Endothelial cell of umbilical vein (primary cell): ENCODE measurements at regions not wholly inside any gene's neighbourhood (a gene's known extent, or its start where the extent isn't known, plus 50 kb on each side); places are given as distances from the start of the nearest gene placed in this dataset.

ENCODE experiments used
- BruUV-seq: library from RNA; stranded (reverse); fragments of 400-500 nt; replicated peaks from 2 replicates; lab custom pipeline; 2021; lab: Mats Ljungman, UMichigan
- CTCF ChIA-PET: fragments of 300-600, 350-600 bp; sonication (Branson Sonifier 250); formaldehyde crosslinking; loops from one replicate; lab custom pipeline; 2021; ENCODE audit warnings: antibody characterized with exemption, inconsistent platforms; lab: Charles Lee
- POLR2A ChIA-PET: fragments of 300-600, 350-600 bp; sonication (Branson Sonifier 250); formaldehyde crosslinking; loops from one replicate; lab custom pipeline; 2021; ENCODE audit warnings: antibody characterized with exemption, inconsistent platforms; lab: Charles Lee
- DNase-seq: peaks from one replicate; pipeline ENCODE4 v3.0.0-alpha.2; 2011; ENCODE audit warnings: low read depth, low spot score
- FAIRE-seq: peaks from 2 replicates; lab custom pipeline; 2011; peaks lifted over from hg19 to GRCh38; lab: Jason Lieb, UNC
- H2AFZ ChIP-seq: 2 replicates; pipeline ENCODE4 v1.6.0; 2012; ENCODE audit warnings: low read depth, low read length, control low read depth, inconsistent platforms
- H3K27ac ChIP-seq: 2 replicates; pipeline ENCODE4 v1.5.1; 2011; ENCODE audit warnings: low read depth, mild to moderate bottlenecking, control low read depth, low read length, moderate library complexity; ENCODE audit not compliant: insufficient read depth
- H3K27me3 ChIP-seq, 2 experiments: 2 replicates each; pipeline versions ENCODE4 v1.6.0 to v1.6.1; 2011; ENCODE audit warnings: low read length in 2 of 2, mixed read lengths in 1 of 2; ENCODE audit not compliant: control insufficient read depth in 2 of 2, insufficient read depth in 2 of 2
- H3K36me3 ChIP-seq, 2 experiments: 2 replicates in 1 of 2; 3 replicates in 1 of 2; pipeline ENCODE4 v1.5.1; 2011; ENCODE audit warnings: low read length in 2 of 2, mild to moderate bottlenecking in 1 of 2, moderate library complexity in 1 of 2; ENCODE audit not compliant: control insufficient read depth in 2 of 2, insufficient read depth in 2 of 2; ENCODE audit errors: extremely low read depth in 1 of 2
- H3K4me1 ChIP-seq: 3 replicates; pipeline ENCODE4 v1.5.1; 2011; ENCODE audit warnings: mild to moderate bottlenecking, low read length; ENCODE audit not compliant: control insufficient read depth, insufficient read depth; ENCODE audit errors: extremely low read depth
- H3K4me2 ChIP-seq: 2 replicates; pipeline ENCODE4 v1.6.1; 2011; ENCODE audit warnings: low read length, control low read depth, mixed read lengths; ENCODE audit not compliant: insufficient read depth
- H3K4me3 ChIP-seq, 3 experiments: fragments of 200-600 bp in 1 of 3; sonication (generic), shearing (Covaris generic) in 1 of 3; replicated peaks in 1 of 3; 2 replicates each; pipeline ENCODE4 v1.5.1; 2011 to 2016; ENCODE audit warnings: control low read depth in 3 of 3, low read length in 3 of 3, mild to moderate bottlenecking in 2 of 3, inconsistent platforms in 1 of 3, low read depth in 1 of 3, moderate library complexity in 1 of 3; ENCODE audit not compliant: insufficient read depth in 1 of 3
- H3K79me2 ChIP-seq: 2 replicates; pipeline ENCODE4 v1.6.0; 2012; ENCODE audit warnings: low read length, inconsistent platforms; ENCODE audit not compliant: control insufficient read depth, insufficient read depth
- H3K9ac ChIP-seq: replicated peaks from 2 replicates; pipeline ENCODE3; 2011; ENCODE audit warnings: low read length, control low read depth; ENCODE audit not compliant: insufficient read depth; ENCODE audit errors: extremely low read depth
- H3K9me1 ChIP-seq: replicated peaks from 3 replicates; pipeline ENCODE4 v1.6.0; 2011; ENCODE audit warnings: mild to moderate bottlenecking, low read length; ENCODE audit not compliant: control insufficient read depth, insufficient read depth; ENCODE audit errors: extremely low read depth
- H3K9me3 ChIP-seq: replicated peaks from 2 replicates; pipeline ENCODE4 v1.5.1; 2012; ENCODE audit warnings: low read length, inconsistent platforms; ENCODE audit not compliant: control insufficient read depth, insufficient read depth
- H4K20me1 ChIP-seq: replicated peaks from 2 replicates; pipeline ENCODE3; 2011; ENCODE audit warnings: mild to moderate bottlenecking, low read length; ENCODE audit not compliant: control insufficient read depth, insufficient read depth; ENCODE audit errors: extremely low read depth
- CTCF ChIP-seq, 2 donors: IDR thresholded peaks; 1 replicate in 1 of 2; 2 replicates in 1 of 2; pipeline ENCODE4 v1.5.1; 2011; ENCODE audit warnings: low read length in 2 of 2, mild to moderate bottlenecking in 2 of 2, moderate library complexity in 2 of 2, control low read depth in 1 of 2, inconsistent platforms in 1 of 2, low read depth in 1 of 2; ENCODE audit not compliant: insufficient read depth in 1 of 2; ENCODE audit errors: extremely low read depth in 1 of 2
- EZH2 ChIP-seq: IDR thresholded peaks from 2 replicates; pipeline ENCODE4 v1.6.1; 2012; ENCODE audit warnings: borderline replicate concordance, low read depth, mild to moderate bottlenecking, moderate library complexity, low read length, inconsistent platforms; ENCODE audit not compliant: severe bottlenecking
- FOS ChIP-seq: IDR thresholded peaks from 2 replicates; pipeline ENCODE4 v1.6.1; 2011; ENCODE audit warnings: mild to moderate bottlenecking, low read length, moderate library complexity, borderline replicate concordance; ENCODE audit not compliant: insufficient read depth
- GATA2 ChIP-seq: IDR thresholded peaks from 2 replicates; pipeline ENCODE4 v1.7.0; 2011; ENCODE audit warnings: low read depth, mild to moderate bottlenecking, moderate library complexity, mixed read lengths, low read length; ENCODE audit not compliant: insufficient read length, insufficient read depth
- JUN ChIP-seq: IDR thresholded peaks from 2 replicates; pipeline ENCODE4 v1.6.1; 2011; ENCODE audit warnings: borderline replicate concordance, low read depth; ENCODE audit not compliant: insufficient read length, insufficient read depth
- MAX ChIP-seq: IDR thresholded peaks from 2 replicates; pipeline ENCODE4 v1.6.1; 2011; ENCODE audit not compliant: insufficient read depth, insufficient read length
- MYC ChIP-seq: IDR thresholded peaks from one replicate; pipeline ENCODE4 v1.6.1; 2011; ENCODE audit warnings: mild to moderate bottlenecking, low read depth, low read length
- POLR2A ChIP-seq: IDR thresholded peaks from 2 replicates; pipeline ENCODE4 v1.6.1; 2012; ENCODE audit warnings: low read depth, mild to moderate bottlenecking, control low read depth, low read length
- POLR2AphosphoS5 ChIP-seq: IDR thresholded peaks from 2 replicates; pipeline ENCODE4 v1.6.1; 2012; ENCODE audit warnings: low read depth, mild to moderate bottlenecking, control low read depth, low read length, moderate library complexity; ENCODE audit not compliant: insufficient read depth
- dilution Hi-C: fragments of 300-500 bp; cut with MboI; formaldehyde crosslinking; loops from one replicate; pipeline ENCODE4 v1.15.0; 2019; ENCODE audit warnings: low sequenced_read_pairs; ENCODE audit not compliant: extremely low pct_ligation_motif_present
- intact Hi-C: fragments of 100-400 bp; cut with micrococcal nuclease; formaldehyde crosslinking; loops from one replicate; pipeline ENCODE4 v1.10.0; 2022

GRCh38 chr5:13179407-13180087 is 764.9 kb downstream of the DNAH5 start:
- intact Hi-C loops: no loop called here

GRCh38 chr5:13143630-13144029 is 800.9 kb downstream of the DNAH5 start:
- ChIA-PET POLR2A (no interaction called here), CTCF (no interaction called here)
- dilution Hi-C loops (no loop called here), intact Hi-C loops (no loop called here)
- no peak overlapping the region for H3K4me2 ChIP-seq
- H3K9me1 ChIP-seq: no peaks in the 10 kb centered on the region
- TF ChIP-seq MAX (no peak), MYC (no peak), FOS (no peak), JUN (no peak), EZH2 (no peak), CTCF (IDR thresholded peaks at IDR 0.05; ENCODE audit: extremely low read depth in 1 of 2, insufficient read depth in 1 of 2, low read depth in 1 of 2, low read length in 2 of 2) (no peak), POLR2A (no peak), GATA2 (no peak), POLR2AphosphoS5 (no peak)
- no peaks in the 10 kb centered on the region for H3K27me3 ChIP-seq
- no peak overlapping the region for H3K27ac ChIP-seq
- H4K20me1 ChIP-seq: no peaks in the 10 kb centered on the region
- no TSS peak for BruUV-seq
- H3K79me2 ChIP-seq: no peaks in the 10 kb centered on the region
- FAIRE-seq (no peak), DNase-seq (no peak)
- no peak overlapping the region for H2AFZ ChIP-seq
- H3K36me3 ChIP-seq: no peaks in the 10 kb centered on the region
- H3K9me3 ChIP-seq: no peaks in the 10 kb centered on the region
- no peaks in the 10 kb centered on the region for H3K4me1 ChIP-seq
- no peak overlapping the region for H3K4me3 ChIP-seq
- H3K9ac ChIP-seq: no peak overlapping the region

More at GRCh38 chr5:13179407-13180087, 764.9 kb downstream of the DNAH5 start:
- POLR2A ChIA-PET: no interaction called here
- no peaks in the 10 kb centered on the region for H3K9me1 ChIP-seq
- no peaks in the 10 kb centered on the region for H3K79me2 ChIP-seq
- H4K20me1 ChIP-seq: no peaks in the 10 kb centered on the region
- no peaks in the 10 kb centered on the region for H3K27me3 ChIP-seq
- CTCF ChIA-PET: no interaction called here
- dilution Hi-C loops: no loop called here
- no TSS peak for BruUV-seq
- H2AFZ ChIP-seq: no peak overlapping the region
- H3K4me3 ChIP-seq: no peak overlapping the region
- no peak overlapping the region for H3K9ac ChIP-seq
- H3K36me3 ChIP-seq: no peaks in the 10 kb centered on the region
- no peaks in the 10 kb centered on the region for H3K4me1 ChIP-seq
- H3K27ac ChIP-seq: no peak overlapping the region
- FAIRE-seq (no peak), DNase-seq (no peak)
- no peak overlapping the region for H3K4me2 ChIP-seq
- TF ChIP-seq MAX (no peak), EZH2 (no peak), MYC (no peak)
- no peaks in the 10 kb centered on the region for H3K9me3 ChIP-seq
